Hepatocyte (in vitro differentiated cells): ENCODE measurements at regions not wholly inside any gene's neighbourhood (a gene's known extent, or its start where the extent isn't known, plus 50 kb on each side); places are given as distances from the start of the nearest gene placed in this dataset.

Source experiments
- DNase-seq: peaks from one replicate; pipeline ENCODE4 v3.0.0-alpha.2; 2016; ENCODE audit warnings: low spot score
- H2AFZ ChIP-seq: fragments of 200-600 bp; sonication (generic); 2 replicates; pipeline ENCODE4 v1.6.0; 2016; ENCODE audit warnings: antibody characterized with exemption, mild to moderate bottlenecking
- H3K27ac ChIP-seq: fragments of 200-600 bp; sonication (generic); 2 replicates; pipeline ENCODE4 v1.5.1; 2016; ENCODE audit warnings: mild to moderate bottlenecking
- H3K27me3 ChIP-seq: fragments of 200-600 bp; sonication (generic); 2 replicates; pipeline ENCODE4 v1.6.1; 2016
- H3K36me3 ChIP-seq: fragments of 200-600 bp; sonication (generic); replicated peaks from 2 replicates; pipeline ENCODE4 v1.5.1; 2016; ENCODE audit warnings: low read depth; ENCODE audit not compliant: insufficient read depth
- H3K4me1 ChIP-seq: fragments of 200-600 bp; sonication (generic); 2 replicates; pipeline ENCODE4 v1.5.1; 2016; ENCODE audit warnings: mild to moderate bottlenecking, moderate library complexity; ENCODE audit not compliant: insufficient read depth
- H3K4me2 ChIP-seq: fragments of 200-600 bp; sonication (generic); 2 replicates; pipeline ENCODE4 v1.6.0; 2016
- H3K4me3 ChIP-seq: fragments of 200-600 bp; sonication (generic); 2 replicates; pipeline ENCODE4 v1.5.1; 2016; ENCODE audit warnings: mild to moderate bottlenecking
- H3K79me2 ChIP-seq: fragments of 200-600 bp; sonication (generic); 2 replicates; pipeline ENCODE4 v1.6.0; 2017; ENCODE audit warnings: mild to moderate bottlenecking
- H3K9me2 ChIP-seq: fragments of 200-600 bp; sonication (generic); replicated peaks from 2 replicates; pipeline ENCODE4 v1.6.0; 2017; ENCODE audit warnings: mild to moderate bottlenecking; ENCODE audit not compliant: insufficient read depth
- H3K9me3 ChIP-seq: fragments of 200-600 bp; sonication (generic); 2 replicates; pipeline ENCODE4 v1.5.1; 2016; ENCODE audit warnings: low read depth, mild to moderate bottlenecking
- H4K20me1 ChIP-seq: fragments of 200-600 bp; sonication (generic); 2 replicates; pipeline ENCODE4 v1.6.0; 2016; ENCODE audit warnings: mild to moderate bottlenecking; ENCODE audit not compliant: insufficient read depth, poor library complexity, severe bottlenecking
- CTCF ChIP-seq: fragments of 200-600 bp; sonication (generic); IDR thresholded peaks from 2 replicates; pipeline ENCODE4 v1.5.1; 2016; ENCODE audit warnings: antibody characterized with exemption, mild to moderate bottlenecking; ENCODE audit not compliant: poor library complexity
- EZH2 ChIP-seq: fragments of 200-600 bp; sonication (generic); IDR thresholded peaks from 2 replicates; pipeline ENCODE4 v1.6.1; 2016; ENCODE audit warnings: antibody characterized with exemption, mild to moderate bottlenecking, borderline replicate concordance
- EZH2phosphoT487 ChIP-seq: fragments of 200-600 bp; sonication (generic); IDR thresholded peaks from one replicate; pipeline ENCODE4 v1.6.1; 2018; ENCODE audit warnings: antibody characterized with exemption, mild to moderate bottlenecking, low read depth, moderate library complexity; ENCODE audit not compliant: unreplicated experiment, severe bottlenecking
- WGBS: methylation state at CpG from one replicate; pipeline ENCODE4 v1.1.6; 2016; ENCODE audit warnings: low lambda C conversion rate; ENCODE audit errors: missing lambda C conversion rate; 5-methylcytosine and 5-hydroxymethylcytosine counted together
- microRNA counts: library from miRNA; unstranded; fragments of <30 nt; microRNA quantifications from one replicate; lab custom pipeline; 2017
- microRNA-seq: library from miRNA; unstranded; fragments of <30 nt; microRNA quantifications from one replicate; pipeline ENCODE4, GENCODE V29; 2017
- small RNA-seq: library from RNA; depleted of rRNA; stranded (forward); fragments of <200 nt; gene quantifications from one replicate; pipeline ENCODE3, GENCODE V24; 2014

GRCh38 chr7:26101361-26102151 lies 50.4 kb upstream of the NFE2L3 start:
- Histone ChIP-seq H3K79me2 (no peaks in the 10 kb centered on the region), H3K9me2 (no peaks in the 10 kb centered on the region), H4K20me1 (no peaks in the 10 kb centered on the region), H3K36me3 (no peaks in the 10 kb centered on the region), H3K4me1 (no peaks in the 10 kb centered on the region), H3K9me3 (no peaks in the 10 kb centered on the region), H3K4me3 (no peak overlapping the region), H3K27ac (no peak overlapping the region), H2AFZ (no peak overlapping the region), H3K27me3 (no peaks in the 10 kb centered on the region), H3K4me2 (peak overlapping the region; percentile 29)
- DNase-seq, result no peak
- WGBS, result 61% methylated on average over 16 of the region's 16 CpGs
- TF ChIP-seq EZH2phosphoT487 (no peak), CTCF (no peak), EZH2 (no peak)

- Histone ChIP-seq H3K4me1 (no peaks in the 10 kb centered on the region), H3K4me3 (no peak overlapping the region), H3K79me2 (no peaks in the 10 kb centered on the region), H2AFZ (no peak overlapping the region), H3K4me2 (no peak overlapping the region), H3K27me3 (no peaks in the 10 kb centered on the region), H3K9me2 (no peaks in the 10 kb centered on the region), H3K9me3 (no peaks in the 10 kb centered on the region), H3K36me3 (no peaks in the 10 kb centered on the region), H3K27ac (no peak overlapping the region), H4K20me1 (no peaks in the 10 kb centered on the region)
- 94% methylated on average over 4 of the region's 4 CpGs for WGBS
- TF ChIP-seq CTCF (no peak), EZH2 (no peak)
- no peak for DNase-seq
Measured at GRCh38 chr7:26102176-26102575, 49.8 kb upstream of the NFE2L3 start.

MicroRNAs in the stretch of these regions (microRNA counts, 767-probe panel; counts per million panel counts)
- microRNA hsa-miR-148a-3p (lab: Ali Mortazavi, UCI), result 11,054 counts per million, percentile 88 among the panel's probes with 10 or more counts

Small RNAs in the stretch of these regions (microRNA-seq; reads per million reads assigned to microRNA genes)
- gene MIR148A, result 2,339 reads per million, percentile 84 among the genes with 10 or more reads in this experiment

Small RNAs in the stretch of these regions (small RNA-seq; reads per million reads assigned to genes)
- 16,459 reads per million, percentile 100 among the genes with 10 or more reads in this experiment for gene MIR148A
